GM12878 (cell line): ENCODE measurements at regions not wholly inside any gene's neighbourhood (a gene's known extent, or its start where the extent isn't known, plus 50 kb on each side); places are given as distances from the start of the nearest gene placed in this dataset.

Experiments used
- EZH2 ChIP-seq: IDR thresholded peaks from 2 replicates; pipeline ENCODE4 v1.6.1; 2012; ENCODE audit warnings: low read depth, mild to moderate bottlenecking, control low read depth, inconsistent platforms, low read length, borderline replicate concordance; ENCODE audit not compliant: control insufficient read depth
- HCFC1 ChIP-seq: fragments of 150-350 bp; IDR thresholded peaks from 2 replicates; pipeline ENCODE4 v1.6.1; 2014; ENCODE audit warnings: low read length
- HDAC6 ChIP-seq: fragments of 200-600 bp; sonication (generic); IDR thresholded peaks from one replicate; pipeline ENCODE4 v1.8.0; 2017; ENCODE audit warnings: antibody characterized with exemption; ENCODE audit not compliant: unreplicated experiment
- MEF2A ChIP-seq: IDR thresholded peaks from 2 replicates; pipeline ENCODE4 v1.6.1; 2011; ENCODE audit warnings: low read depth, mild to moderate bottlenecking, low read length, moderate library complexity; ENCODE audit not compliant: insufficient read depth
- POLR2A ChIP-seq: IDR thresholded peaks from 2 replicates; pipeline ENCODE4 v1.6.1; 2011; ENCODE audit warnings: low read depth, mild to moderate bottlenecking, low read length
- RAD21 ChIP-seq: IDR thresholded peaks from 2 replicates; pipeline ENCODE4 v1.6.1; 2011; ENCODE audit warnings: mild to moderate bottlenecking, low read depth, low read length, moderate library complexity; ENCODE audit not compliant: insufficient read depth
- REST ChIP-seq: IDR thresholded peaks from 2 replicates; pipeline ENCODE4 v1.6.1; 2012; ENCODE audit warnings: mild to moderate bottlenecking, low read depth, low read length
- ZBTB33 ChIP-seq: fragments of 450-650 bp; IDR thresholded peaks from 2 replicates; pipeline ENCODE4 v1.6.1; 2017; ENCODE audit warnings: mild to moderate bottlenecking
- TF ChIP-seq, protein P1 (sequence below), 3 experiments: IDR thresholded peaks in 2 of 3; conservative IDR thresholded peaks in 1 of 3; 2 replicates each; pipeline ENCODE4 v1.5.1; 2011; ENCODE audit warnings: low read depth in 3 of 3, low read length in 3 of 3, mild to moderate bottlenecking in 3 of 3, control low read depth in 2 of 3, moderate library complexity in 2 of 3, inconsistent platforms in 1 of 3, mixed read lengths in 1 of 3; ENCODE audit not compliant: control insufficient read depth in 2 of 3, insufficient read depth in 1 of 3; ENCODE audit errors: extremely low read depth in 1 of 3
- TF ChIP-seq, protein P2 (sequence below): fragments of 450-650 bp; IDR thresholded peaks from 2 replicates; pipeline ENCODE4 v1.6.1; 2014; ENCODE audit warnings: mild to moderate bottlenecking

DNA sequence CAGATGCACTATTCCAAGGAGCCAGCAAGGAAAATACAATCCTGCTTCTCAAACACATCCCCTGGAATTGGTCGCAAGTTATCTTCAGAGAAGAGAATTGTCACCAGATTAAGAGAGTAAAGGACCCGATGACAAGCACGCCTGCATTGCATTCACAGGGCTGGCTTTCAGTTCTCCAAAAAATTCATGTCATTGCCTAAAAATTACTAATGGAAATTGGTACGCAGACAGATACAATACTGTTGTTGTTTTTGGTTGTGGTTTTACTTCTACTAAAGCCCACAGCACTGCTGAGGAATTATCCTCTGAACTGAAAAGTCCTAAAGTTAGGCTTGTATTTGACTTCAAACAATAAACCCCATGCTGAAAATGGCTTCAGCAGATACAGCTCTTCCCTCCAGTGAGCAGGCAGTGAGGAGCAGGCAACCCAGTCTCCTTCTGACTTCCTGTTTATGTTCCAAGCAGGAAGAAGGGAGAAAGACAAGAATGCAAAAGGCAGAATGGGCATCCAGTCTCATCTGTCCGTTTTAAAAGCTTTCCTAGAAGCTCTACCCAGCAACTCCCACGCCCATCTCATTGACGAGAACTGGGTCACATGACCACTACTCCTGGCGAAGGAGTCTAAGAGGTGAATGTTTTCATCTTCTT lies 80.6 kb upstream of the ZNF366 start:
- TF ChIP-seq HCFC1 (no peak), HDAC6 (no peak), ZBTB33 (no peak), RAD21 (no peak), REST (no peak), MEF2A (no peak), POLR2A (no peak), EZH2 (no peak)
- TF ChIP-seq, protein P1, sequence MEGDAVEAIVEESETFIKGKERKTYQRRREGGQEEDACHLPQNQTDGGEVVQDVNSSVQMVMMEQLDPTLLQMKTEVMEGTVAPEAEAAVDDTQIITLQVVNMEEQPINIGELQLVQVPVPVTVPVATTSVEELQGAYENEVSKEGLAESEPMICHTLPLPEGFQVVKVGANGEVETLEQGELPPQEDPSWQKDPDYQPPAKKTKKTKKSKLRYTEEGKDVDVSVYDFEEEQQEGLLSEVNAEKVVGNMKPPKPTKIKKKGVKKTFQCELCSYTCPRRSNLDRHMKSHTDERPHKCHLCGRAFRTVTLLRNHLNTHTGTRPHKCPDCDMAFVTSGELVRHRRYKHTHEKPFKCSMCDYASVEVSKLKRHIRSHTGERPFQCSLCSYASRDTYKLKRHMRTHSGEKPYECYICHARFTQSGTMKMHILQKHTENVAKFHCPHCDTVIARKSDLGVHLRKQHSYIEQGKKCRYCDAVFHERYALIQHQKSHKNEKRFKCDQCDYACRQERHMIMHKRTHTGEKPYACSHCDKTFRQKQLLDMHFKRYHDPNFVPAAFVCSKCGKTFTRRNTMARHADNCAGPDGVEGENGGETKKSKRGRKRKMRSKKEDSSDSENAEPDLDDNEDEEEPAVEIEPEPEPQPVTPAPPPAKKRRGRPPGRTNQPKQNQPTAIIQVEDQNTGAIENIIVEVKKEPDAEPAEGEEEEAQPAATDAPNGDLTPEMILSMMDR (IDR thresholded peaks at IDR 0.05 in 2 of 3, conservative IDR thresholded peaks at IDR 0.05 in 1 of 3; ENCODE audit: control insufficient read depth in 2 of 3, extremely low read depth in 1 of 3, insufficient read depth in 1 of 3, low read depth in 3 of 3, low read length in 3 of 3), result no peak
- TF ChIP-seq, protein P2, sequence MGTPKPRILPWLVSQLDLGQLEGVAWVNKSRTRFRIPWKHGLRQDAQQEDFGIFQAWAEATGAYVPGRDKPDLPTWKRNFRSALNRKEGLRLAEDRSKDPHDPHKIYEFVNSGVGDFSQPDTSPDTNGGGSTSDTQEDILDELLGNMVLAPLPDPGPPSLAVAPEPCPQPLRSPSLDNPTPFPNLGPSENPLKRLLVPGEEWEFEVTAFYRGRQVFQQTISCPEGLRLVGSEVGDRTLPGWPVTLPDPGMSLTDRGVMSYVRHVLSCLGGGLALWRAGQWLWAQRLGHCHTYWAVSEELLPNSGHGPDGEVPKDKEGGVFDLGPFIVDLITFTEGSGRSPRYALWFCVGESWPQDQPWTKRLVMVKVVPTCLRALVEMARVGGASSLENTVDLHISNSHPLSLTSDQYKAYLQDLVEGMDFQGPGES, result no peak
